Peyer's patch (tissue), 4 donors: ENCODE measurements at regions not wholly inside any gene's neighbourhood (a gene's known extent, or its start where the extent isn't known, plus 50 kb on each side); places are given as distances from the start of the nearest gene placed in this dataset.

Source experiments
- CTCF ChIP-seq, 6 experiments: fragments of 450-650 bp in 4 of 6; fragments of 200-600 bp in 2 of 6; sonication (generic) in 1 of 6; IDR thresholded peaks; one replicate each; pipeline ENCODE4 v1.5.1; 2017 to 2019; ENCODE audit warnings: antibody characterized with exemption in 6 of 6, mild to moderate bottlenecking in 3 of 6, moderate library complexity in 1 of 6
- POLR2A ChIP-seq, 2 donors: fragments of 450-650 bp; IDR thresholded peaks; one replicate each; pipeline ENCODE4 v1.5.1; 2017; ENCODE audit warnings: antibody characterized with exemption in 2 of 2, mild to moderate bottlenecking in 2 of 2, moderate library complexity in 2 of 2

- TF ChIP-seq POLR2A (IDR thresholded peaks at IDR 0.05) (no peak), CTCF (IDR thresholded peaks at IDR 0.05) (no peak)
Measured at GRCh38 chr14:21840765-21841164, 167.1 kb upstream of the OR4E1 start.
